Thoracic aorta (tissue), 2 donors: ENCODE measurements at regions not wholly inside any gene's neighbourhood (a gene's known extent, or its start where the extent isn't known, plus 50 kb on each side); places are given as distances from the start of the nearest gene placed in this dataset.

Experiments
- ATAC-seq: fragments of 150-250 bp; one replicate; pipeline ENCODE4 v1.8.0; 2017; ENCODE audit warnings: low read depth; ENCODE audit not compliant: insufficient number of reproducible peaks, low FRiP score
- DNase-seq: peaks from one replicate; pipeline ENCODE4 v3.0.0-alpha.2; 2020; ENCODE audit warnings: low spot score
- H3K27ac ChIP-seq, 2 donors: fragments of 200-600 bp; sonication (generic); 1 replicate in 1 of 2; 2 replicates in 1 of 2; pipeline ENCODE4 v1.5.1; 2016; ENCODE audit warnings: mild to moderate bottlenecking in 2 of 2, moderate library complexity in 2 of 2
- H3K27me3 ChIP-seq: fragments of 200-600 bp; sonication (generic); replicated peaks from 2 replicates; pipeline ENCODE4 v1.6.0; 2016; ENCODE audit warnings: mild to moderate bottlenecking; ENCODE audit not compliant: insufficient read depth
- H3K36me3 ChIP-seq: fragments of 200-600 bp; sonication (generic); one replicate; pipeline ENCODE4 v1.5.1; 2016
- H3K4me1 ChIP-seq, 2 donors: fragments of 200-600 bp; sonication (generic); 1 replicate in 1 of 2; 2 replicates in 1 of 2; pipeline versions ENCODE4 v1.5.1 to v1.6.0; 2016; ENCODE audit warnings: low read depth in 2 of 2, mild to moderate bottlenecking in 1 of 2; ENCODE audit not compliant: control insufficient read depth in 1 of 2
- H3K4me3 ChIP-seq: fragments of 200-600 bp; sonication (generic); 2 replicates; pipeline ENCODE4 v1.5.1; 2016; ENCODE audit warnings: mild to moderate bottlenecking
- H3K9me3 ChIP-seq: fragments of 200-600 bp; sonication (generic); 2 replicates; pipeline ENCODE4 v1.5.1; 2016
- CTCF ChIP-seq: fragments of 200-600 bp; sonication (generic); IDR thresholded peaks from one replicate; pipeline ENCODE4 v1.5.1; 2019; ENCODE audit warnings: antibody characterized with exemption

- H3K36me3 ChIP-seq = no peaks in the 10 kb centered on the region
- H3K4me1 ChIP-seq = no peaks in the 10 kb centered on the region
- DNase-seq (no peak), ATAC-seq (no peak)
- no peak overlapping the region for H3K27ac ChIP-seq
- no peaks in the 10 kb centered on the region for H3K9me3 ChIP-seq
- H3K27me3 ChIP-seq = no peaks in the 10 kb centered on the region
- no peak for TF ChIP-seq CTCF
- no peak overlapping the region for H3K4me3 ChIP-seq
Observed at GRCh38 chr18:70523792-70524182, 234.9 kb downstream of the SOCS6 start.

- no peaks in the 10 kb centered on the region for H3K27me3 ChIP-seq
- ATAC-seq (no peak), DNase-seq (no peak)
- TF ChIP-seq CTCF = no peak
- no peaks in the 10 kb centered on the region for H3K4me1 ChIP-seq
- no peaks in the 10 kb centered on the region for H3K36me3 ChIP-seq
- no peak overlapping the region for H3K27ac ChIP-seq
- no peak overlapping the region for H3K4me3 ChIP-seq
- no peaks in the 10 kb centered on the region for H3K9me3 ChIP-seq
Observed at GRCh38 chr18:70523035-70523791, 234.4 kb downstream of the SOCS6 start.

DNA sequence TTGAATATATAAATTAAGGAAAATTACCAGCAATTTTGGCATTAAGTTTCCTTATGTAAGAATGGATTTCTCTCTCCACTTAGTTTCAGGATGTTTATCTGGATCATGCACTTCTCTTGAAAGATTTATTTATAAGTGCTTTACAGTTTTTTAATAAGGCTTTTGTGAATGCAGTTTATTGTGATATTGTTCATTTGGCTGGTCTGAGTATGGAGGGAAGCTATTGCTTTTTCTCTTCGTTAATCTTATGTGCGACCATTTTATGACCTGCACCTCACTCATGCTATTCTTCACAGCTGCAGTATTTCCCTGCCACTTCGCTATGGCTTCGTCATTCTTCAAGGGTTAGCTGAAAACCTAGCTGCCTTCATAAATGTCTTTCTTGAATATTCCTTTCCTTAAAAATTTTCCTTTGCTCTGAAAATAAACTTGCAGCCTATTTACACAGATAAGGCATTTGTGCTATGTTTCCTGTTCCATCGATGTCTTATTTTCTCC lies 233.4 kb downstream of the SOCS6 start:
- DNase-seq = no peak
- H3K27me3 ChIP-seq = no peaks in the 10 kb centered on the region
- no peak for TF ChIP-seq CTCF

GRCh38 chr18:70520867-70521266 lies 232.0 kb downstream of the SOCS6 start:
- DNase-seq = no peak
- Histone ChIP-seq H3K36me3 (no peaks in the 10 kb centered on the region), H3K27me3 (no peaks in the 10 kb centered on the region), H3K27ac (no peak overlapping the region), H3K4me3 (no peak overlapping the region), H3K4me1 (no peaks in the 10 kb centered on the region), H3K9me3 (no peaks in the 10 kb centered on the region)
- no peak for ATAC-seq
- TF ChIP-seq CTCF = no peak

More for the DNA sequence above, 233.4 kb downstream of the SOCS6 start:
- no peak overlapping the region for H3K4me3 ChIP-seq
- no peak for ATAC-seq
- H3K9me3 ChIP-seq = no peaks in the 10 kb centered on the region
- no peak overlapping the region for H3K27ac ChIP-seq
- H3K4me1 ChIP-seq = no peaks in the 10 kb centered on the region
- no peaks in the 10 kb centered on the region for H3K36me3 ChIP-seq

DNA sequence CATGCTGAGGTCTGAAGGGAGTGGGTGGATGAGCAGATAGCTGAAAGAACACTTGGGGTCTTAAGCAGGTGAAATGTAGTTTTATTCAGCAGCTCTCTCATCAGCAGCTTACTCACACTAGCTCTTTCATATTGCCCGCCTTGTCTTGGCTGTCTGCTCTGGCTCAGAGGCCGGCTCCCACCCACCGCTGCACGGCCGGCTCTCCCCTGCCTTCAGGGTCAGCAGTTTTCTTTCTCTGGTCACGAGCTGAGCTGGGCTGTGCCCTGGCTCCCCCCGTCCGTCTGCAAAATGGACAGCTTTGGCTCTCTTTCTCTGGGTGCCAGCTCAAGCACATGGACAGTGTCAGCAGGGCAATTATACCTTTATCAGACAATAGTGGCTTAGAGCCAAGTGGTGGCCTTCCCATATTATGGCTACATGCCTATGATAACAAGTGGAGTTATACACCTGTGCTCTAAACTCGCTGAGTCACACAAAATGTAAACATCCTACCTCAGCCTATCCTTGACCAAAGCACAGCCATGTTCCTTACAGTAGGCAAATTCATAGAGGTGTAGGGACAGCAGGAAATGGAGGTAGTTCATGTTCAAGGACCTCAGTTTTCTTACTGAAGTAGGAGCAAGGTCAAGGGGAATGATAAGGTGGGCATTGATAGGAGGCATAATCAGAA lies 224.8 kb downstream of the SOCS6 start:
- no peak for TF ChIP-seq CTCF
- ATAC-seq (no peak), DNase-seq (no peak)
- Histone ChIP-seq H3K4me3 (no peak overlapping the region), H3K4me1 (no peaks in the 10 kb centered on the region), H3K36me3 (no peaks in the 10 kb centered on the region), H3K27me3 (no peaks in the 10 kb centered on the region), H3K27ac (no peak overlapping the region), H3K9me3 (no peaks in the 10 kb centered on the region)
